Tibial artery (tissue), 4 donors: ENCODE measurements at regions not wholly inside any gene's neighbourhood (a gene's known extent, or its start where the extent isn't known, plus 50 kb on each side); places are given as distances from the start of the nearest gene placed in this dataset.

ENCODE experiments used
- DNase-seq, 2 donors: peaks; one replicate each; pipeline ENCODE4 v3.0.0-alpha.2; 2019
- H3K27ac ChIP-seq, 2 donors: fragments of 200-600 bp; sonication (generic) in 1 of 2; 1 replicate in 1 of 2; 2 replicates in 1 of 2; pipeline ENCODE4 v1.5.1; 2018 to 2019; ENCODE audit warnings: mild to moderate bottlenecking in 1 of 2
- H3K27me3 ChIP-seq, 2 donors: fragments of 200-600 bp; sonication (generic) in 1 of 2; one replicate each; pipeline versions ENCODE4 v1.5.1 to v1.6.0; 2016 to 2019
- H3K36me3 ChIP-seq, 3 donors: fragments of 200-600 bp; sonication (generic) in 2 of 3; one replicate each; pipeline ENCODE4 v1.5.1; 2016 to 2019; ENCODE audit warnings: mild to moderate bottlenecking in 2 of 3
- H3K4me1 ChIP-seq, 4 donors: fragments of 200-600 bp; sonication (generic) in 2 of 4; 1 replicate in 3 of 4; 2 replicates in 1 of 4; pipeline ENCODE4 v1.5.1; 2016 to 2019
- H3K4me3 ChIP-seq, 2 donors: fragments of 200-600 bp; sonication (generic) in 1 of 2; 1 replicate in 1 of 2; 2 replicates in 1 of 2; pipeline ENCODE4 v1.5.1; 2018 to 2019; ENCODE audit warnings: mild to moderate bottlenecking in 2 of 2
- H3K9me3 ChIP-seq, 3 donors: fragments of 200-600 bp; sonication (generic) in 1 of 3; one replicate each; pipeline ENCODE4 v1.5.1; 2016 to 2019
- CTCF ChIP-seq, 2 experiments: fragments of 200-600 bp in 1 of 2; fragments of 450-650 bp in 1 of 2; IDR thresholded peaks; one replicate each; pipeline ENCODE4 v1.5.1; 2017 to 2019; ENCODE audit warnings: antibody characterized with exemption in 2 of 2, mild to moderate bottlenecking in 1 of 2, moderate library complexity in 1 of 2
- intact Hi-C: fragments of 100-400 bp; cut with DNase I; formaldehyde crosslinking; loops from one replicate; pipeline ENCODE4 v1.15.0; 2023; ENCODE audit warnings: low total_unique reads

DNA sequence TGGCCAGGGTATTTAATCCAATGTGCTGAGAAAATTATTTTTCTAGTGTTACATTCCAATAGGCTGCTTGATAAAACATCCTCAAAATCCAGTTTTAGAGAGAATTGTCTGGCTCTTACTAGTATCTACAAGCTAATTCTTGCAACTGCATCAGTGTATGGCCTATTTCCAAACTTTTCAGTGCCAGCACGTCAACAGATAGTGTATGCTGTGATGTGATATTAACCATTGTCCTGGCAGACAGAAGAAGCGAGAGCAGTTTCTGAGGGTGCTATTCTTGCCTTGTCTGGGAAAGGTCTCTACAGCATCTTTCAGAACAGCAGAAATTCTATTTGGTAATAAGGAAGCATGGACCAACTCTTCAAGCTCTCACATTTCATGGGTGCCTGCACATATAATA is 174.2 kb upstream of the CDH12 start:
- no peak overlapping the region for H3K27ac ChIP-seq
- H3K27me3 ChIP-seq: no peaks in the 10 kb centered on the region
- no peaks in the 10 kb centered on the region for H3K4me1 ChIP-seq
- H3K4me3 ChIP-seq: no peak overlapping the region
- H3K36me3 ChIP-seq: no peaks in the 10 kb centered on the region
- DNase-seq: no peak
- H3K9me3 ChIP-seq: no peaks in the 10 kb centered on the region
- no peak for TF ChIP-seq CTCF (IDR thresholded peaks at IDR 0.05)
- intact Hi-C loops: no loop called here

DNA sequence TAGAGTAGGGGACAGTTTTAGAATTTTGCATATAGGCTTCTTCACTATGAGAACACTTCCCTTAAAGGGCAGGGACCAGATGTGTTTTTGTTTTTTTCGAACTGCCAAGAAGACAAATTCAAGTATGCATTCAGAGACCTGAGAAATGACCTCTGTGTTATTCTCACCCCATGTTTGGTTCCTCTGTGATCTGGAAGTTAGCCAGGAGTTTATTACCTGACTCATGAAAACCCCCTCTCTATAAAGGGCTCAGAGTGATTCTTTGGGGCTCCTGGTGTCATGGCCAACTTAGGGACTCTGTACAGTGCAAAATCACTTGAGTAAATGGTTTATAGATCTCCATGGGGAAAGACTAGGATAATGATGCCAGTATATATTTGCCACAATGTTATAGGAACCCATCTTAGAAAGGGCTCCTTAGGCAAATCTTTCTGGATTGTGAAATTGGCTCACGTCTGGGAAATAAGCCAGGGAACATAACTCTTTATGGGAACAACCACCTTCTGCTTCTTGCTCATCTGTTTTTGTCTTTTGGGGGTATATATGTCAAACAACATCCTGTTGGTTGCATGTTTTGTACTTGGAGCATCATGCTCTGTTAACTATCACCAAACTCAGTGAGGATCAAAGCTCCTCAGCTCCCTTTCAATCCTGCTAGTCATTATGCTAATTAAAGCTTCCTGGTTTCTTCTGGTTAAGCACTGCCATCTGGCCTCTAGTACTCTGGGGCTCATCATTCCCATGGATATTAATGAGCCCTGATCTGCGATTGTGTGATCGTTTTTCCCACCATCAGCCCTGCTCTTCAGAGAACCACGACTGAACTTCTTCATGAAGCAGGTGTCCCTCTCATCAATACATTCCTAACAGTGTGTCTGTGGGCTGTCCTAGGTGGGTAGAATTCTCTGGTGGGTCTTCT is 173.4 kb upstream of the CDH12 start:
- intact Hi-C loops: no loop called here
- H3K27ac ChIP-seq: no peak overlapping the region
- no peaks in the 10 kb centered on the region for H3K36me3 ChIP-seq
- no peaks in the 10 kb centered on the region for H3K9me3 ChIP-seq
- no peak overlapping the region for H3K4me3 ChIP-seq
- H3K4me1 ChIP-seq: no peaks in the 10 kb centered on the region
- H3K27me3 ChIP-seq: no peaks in the 10 kb centered on the region
- DNase-seq: no peak
- TF ChIP-seq CTCF (IDR thresholded peaks at IDR 0.05): no peak

GRCh38 chr5:23025629-23026233 is 172.6 kb upstream of the CDH12 start:
- intact Hi-C loops: no loop called here
- Histone ChIP-seq H3K4me3 (no peak overlapping the region), H3K27ac (no peak overlapping the region), H3K27me3 (no peaks in the 10 kb centered on the region), H3K9me3 (no peaks in the 10 kb centered on the region), H3K36me3 (no peaks in the 10 kb centered on the region), H3K4me1 (no peaks in the 10 kb centered on the region)
- no peak for DNase-seq
- TF ChIP-seq CTCF (IDR thresholded peaks at IDR 0.05): no peak

- Histone ChIP-seq H3K4me3 (no peak overlapping the region), H3K27me3 (no peaks in the 10 kb centered on the region), H3K27ac (no peak overlapping the region), H3K4me1 (no peaks in the 10 kb centered on the region), H3K36me3 (no peaks in the 10 kb centered on the region), H3K9me3 (no peaks in the 10 kb centered on the region)
- no peak for DNase-seq
- no peak for TF ChIP-seq CTCF (IDR thresholded peaks at IDR 0.05)
- intact Hi-C loops: no loop called here
Observed at GRCh38 chr5:23024470-23024869, 171.3 kb upstream of the CDH12 start.

- no peak for TF ChIP-seq CTCF (IDR thresholded peaks at IDR 0.05)
- no peaks in the 10 kb centered on the region for H3K4me1 ChIP-seq
- DNase-seq: no peak
- H3K9me3 ChIP-seq: no peaks in the 10 kb centered on the region
- no peak overlapping the region for H3K4me3 ChIP-seq
- intact Hi-C loops: no loop called here
- H3K36me3 ChIP-seq: no peaks in the 10 kb centered on the region
- H3K27me3 ChIP-seq: no peaks in the 10 kb centered on the region
- H3K27ac ChIP-seq: no peak overlapping the region
Observed at GRCh38 chr5:23014825-23015224, 161.7 kb upstream of the CDH12 start.
